ENCODE measurements at regions not wholly inside any gene's neighbourhood (a gene's known extent, or its start where the extent isn't known, plus 50 kb on each side); places are given as distances from the start of the nearest gene placed in this dataset.

DNA sequence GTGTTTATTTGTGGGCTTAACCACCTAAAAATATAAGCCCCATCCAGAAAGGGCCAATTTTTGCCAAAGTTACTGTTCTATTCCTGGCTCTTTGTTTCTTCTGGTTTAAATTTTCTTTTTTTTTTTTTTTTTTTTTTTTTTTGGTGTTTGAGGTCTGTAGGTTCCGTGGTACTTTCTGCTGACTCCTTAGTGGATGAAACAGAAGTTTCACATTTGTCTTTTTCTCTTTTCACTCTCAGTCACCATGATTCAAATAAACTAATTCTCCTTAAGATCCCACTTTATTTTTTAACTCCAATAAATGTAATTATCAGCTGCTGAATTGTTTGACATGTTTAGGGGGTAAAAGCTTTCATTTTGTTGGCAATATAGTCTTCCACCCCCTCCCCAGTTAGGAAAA, 322.3 kb downstream of the CHRM3 start:
- TF ChIP-seq MYC (IDR thresholded peaks at IDR 0.05; ENCODE audit: low read depth, low read length) = no peak
- TF ChIP-seq, protein P1, sequence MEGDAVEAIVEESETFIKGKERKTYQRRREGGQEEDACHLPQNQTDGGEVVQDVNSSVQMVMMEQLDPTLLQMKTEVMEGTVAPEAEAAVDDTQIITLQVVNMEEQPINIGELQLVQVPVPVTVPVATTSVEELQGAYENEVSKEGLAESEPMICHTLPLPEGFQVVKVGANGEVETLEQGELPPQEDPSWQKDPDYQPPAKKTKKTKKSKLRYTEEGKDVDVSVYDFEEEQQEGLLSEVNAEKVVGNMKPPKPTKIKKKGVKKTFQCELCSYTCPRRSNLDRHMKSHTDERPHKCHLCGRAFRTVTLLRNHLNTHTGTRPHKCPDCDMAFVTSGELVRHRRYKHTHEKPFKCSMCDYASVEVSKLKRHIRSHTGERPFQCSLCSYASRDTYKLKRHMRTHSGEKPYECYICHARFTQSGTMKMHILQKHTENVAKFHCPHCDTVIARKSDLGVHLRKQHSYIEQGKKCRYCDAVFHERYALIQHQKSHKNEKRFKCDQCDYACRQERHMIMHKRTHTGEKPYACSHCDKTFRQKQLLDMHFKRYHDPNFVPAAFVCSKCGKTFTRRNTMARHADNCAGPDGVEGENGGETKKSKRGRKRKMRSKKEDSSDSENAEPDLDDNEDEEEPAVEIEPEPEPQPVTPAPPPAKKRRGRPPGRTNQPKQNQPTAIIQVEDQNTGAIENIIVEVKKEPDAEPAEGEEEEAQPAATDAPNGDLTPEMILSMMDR (IDR thresholded peaks at IDR 0.05; ENCODE audit: low read depth, low read length) = no peak
- TF ChIP-seq, protein P2, sequence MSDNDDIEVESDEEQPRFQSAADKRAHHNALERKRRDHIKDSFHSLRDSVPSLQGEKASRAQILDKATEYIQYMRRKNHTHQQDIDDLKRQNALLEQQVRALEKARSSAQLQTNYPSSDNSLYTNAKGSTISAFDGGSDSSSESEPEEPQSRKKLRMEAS (IDR thresholded peaks at IDR 0.05; ENCODE audit: low read depth, low read length) = no peak
- TF ChIP-seq POLR2A (IDR thresholded peaks at IDR 0.05; ENCODE audit: extremely low read depth, insufficient read length) = no peak
- no peak overlapping the region for H3K4me3 ChIP-seq (ENCODE audit: low read depth, low read length)
- no peak for DNase-seq (ENCODE audit: low read depth)

DNA sequence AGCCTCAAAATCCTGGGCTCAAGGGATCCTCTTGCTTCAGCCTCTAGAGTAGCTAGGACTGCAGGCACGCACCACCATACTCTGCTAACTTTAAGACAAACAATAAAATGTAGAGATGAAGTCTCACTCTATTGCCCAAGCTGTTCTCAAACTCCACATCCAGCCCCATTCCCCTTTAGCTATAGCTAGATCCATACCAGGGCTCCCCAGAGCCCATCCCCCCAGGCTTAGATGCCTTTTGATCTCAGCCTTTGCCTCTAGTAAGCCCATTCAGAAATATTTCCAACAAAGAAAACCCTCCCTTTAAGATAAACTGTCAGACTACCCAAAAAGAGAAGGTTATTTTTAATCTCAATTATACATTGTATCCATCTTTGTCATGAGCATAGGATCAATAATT, 325.4 kb downstream of the CHRM3 start:
- DNase-seq (ENCODE audit: low read depth) = no peak
- no peak overlapping the region for H3K4me3 ChIP-seq (ENCODE audit: low read depth, low read length)
- TF ChIP-seq, protein P2 (IDR thresholded peaks at IDR 0.05; ENCODE audit: low read depth, low read length) = no peak
- no peak for TF ChIP-seq MYC (IDR thresholded peaks at IDR 0.05; ENCODE audit: low read depth, low read length)
- TF ChIP-seq, protein P1 (IDR thresholded peaks at IDR 0.05; ENCODE audit: low read depth, low read length) = no peak
- TF ChIP-seq POLR2A (IDR thresholded peaks at IDR 0.05; ENCODE audit: extremely low read depth, insufficient read length) = no peak

DNA sequence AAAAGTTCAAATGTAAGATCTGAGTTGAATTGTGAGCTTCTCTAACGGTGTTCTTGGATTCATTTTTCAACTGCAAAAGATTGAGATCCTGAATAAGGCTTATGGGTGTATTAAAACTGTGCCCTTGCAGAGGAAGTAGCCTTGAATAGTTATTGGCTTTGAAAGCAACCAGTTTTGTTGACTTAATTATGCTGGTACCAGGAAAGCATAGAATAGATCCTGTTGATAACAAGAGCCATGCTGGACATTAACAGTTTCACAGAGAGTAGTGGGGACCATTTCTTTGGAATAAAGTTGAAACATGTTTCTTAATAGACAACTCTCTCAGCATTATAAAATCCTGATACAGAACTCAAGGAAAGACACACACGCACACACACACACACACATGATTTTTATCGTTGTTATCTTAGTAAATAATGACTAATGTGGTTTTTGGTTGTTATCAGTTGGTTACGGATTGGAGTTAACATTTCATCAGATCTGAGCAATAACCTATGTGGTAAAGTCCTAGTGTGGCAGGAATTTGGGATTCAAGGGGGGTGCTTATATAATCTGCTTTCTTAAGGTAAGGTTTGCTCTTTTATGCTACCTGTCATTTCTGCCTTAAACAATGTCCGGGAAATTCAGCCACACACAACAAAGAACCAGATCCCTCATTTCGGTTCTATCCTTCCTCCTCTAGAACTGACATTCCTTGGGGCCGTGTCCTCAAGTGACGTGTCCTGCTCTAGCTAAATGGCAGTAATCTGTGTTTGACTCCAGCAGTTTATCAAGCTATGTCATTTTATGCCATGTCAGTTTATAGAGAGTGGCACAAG, 330.9 kb downstream of the CHRM3 start:
- TF ChIP-seq POLR2A (IDR thresholded peaks at IDR 0.05; ENCODE audit: extremely low read depth, insufficient read length) (no peak), MYC (IDR thresholded peaks at IDR 0.05; ENCODE audit: low read depth, low read length) (no peak)
- TF ChIP-seq, protein P1 (IDR thresholded peaks at IDR 0.05; ENCODE audit: low read depth, low read length) = no peak
- TF ChIP-seq, protein P2 (IDR thresholded peaks at IDR 0.05; ENCODE audit: low read depth, low read length) = no peak
- H3K4me3 ChIP-seq (ENCODE audit: low read depth, low read length) = peak overlapping the region; percentile 89
- DNase-seq (ENCODE audit: low read depth) = peak; percentile 47

DNA sequence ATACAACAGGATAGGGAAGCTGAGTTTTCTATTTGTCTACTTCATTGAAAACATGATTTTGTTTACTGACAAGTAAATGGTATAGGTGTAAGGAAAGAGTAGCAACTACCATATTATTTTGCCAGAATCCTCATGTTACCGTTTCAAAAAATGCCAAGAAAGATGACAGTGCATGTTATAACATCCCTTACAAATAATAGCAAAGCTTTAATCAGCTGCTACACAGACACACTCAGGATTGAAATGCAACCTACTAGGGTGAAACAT, 331.5 kb downstream of the CHRM3 start:
- TF ChIP-seq POLR2A (IDR thresholded peaks at IDR 0.05; ENCODE audit: extremely low read depth, insufficient read length) (no peak), MYC (IDR thresholded peaks at IDR 0.05; ENCODE audit: low read depth, low read length) (no peak)
- TF ChIP-seq, protein P1 (IDR thresholded peaks at IDR 0.05; ENCODE audit: low read depth, low read length) = no peak
- TF ChIP-seq, protein P2 (IDR thresholded peaks at IDR 0.05; ENCODE audit: low read depth, low read length) = no peak
- H3K4me3 ChIP-seq (ENCODE audit: low read depth, low read length) = peak overlapping the region; percentile 89
- no peak for DNase-seq (ENCODE audit: low read depth)

DNA sequence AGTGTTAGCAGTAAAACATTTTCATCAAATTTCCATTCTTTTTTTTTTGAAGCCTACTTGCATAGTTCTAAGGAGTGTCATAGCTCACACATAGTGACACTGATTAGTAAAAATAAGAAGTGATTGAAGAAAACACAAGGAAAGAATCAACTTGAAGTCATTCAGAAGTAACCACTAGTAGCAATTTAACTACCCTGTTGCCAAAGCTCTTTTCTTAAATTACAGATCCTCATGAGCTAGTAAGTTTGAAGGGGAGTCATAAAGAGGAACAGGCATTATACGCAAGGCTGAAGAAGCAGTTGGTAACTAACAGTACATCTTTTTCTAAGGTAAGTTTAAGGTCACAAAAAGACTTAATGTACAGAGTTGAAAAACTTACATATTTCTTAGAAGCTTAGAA, 332.2 kb downstream of the CHRM3 start:
- TF ChIP-seq, protein P2 (IDR thresholded peaks at IDR 0.05; ENCODE audit: low read depth, low read length) = no peak
- TF ChIP-seq MYC (IDR thresholded peaks at IDR 0.05; ENCODE audit: low read depth, low read length) = peak; percentile 33; the same call in 1 of the 2 replicates
- DNase-seq (ENCODE audit: low read depth) = peak; percentile 64
- H3K4me3 ChIP-seq (ENCODE audit: low read depth, low read length) = peak overlapping the region; percentile 89

DNA sequence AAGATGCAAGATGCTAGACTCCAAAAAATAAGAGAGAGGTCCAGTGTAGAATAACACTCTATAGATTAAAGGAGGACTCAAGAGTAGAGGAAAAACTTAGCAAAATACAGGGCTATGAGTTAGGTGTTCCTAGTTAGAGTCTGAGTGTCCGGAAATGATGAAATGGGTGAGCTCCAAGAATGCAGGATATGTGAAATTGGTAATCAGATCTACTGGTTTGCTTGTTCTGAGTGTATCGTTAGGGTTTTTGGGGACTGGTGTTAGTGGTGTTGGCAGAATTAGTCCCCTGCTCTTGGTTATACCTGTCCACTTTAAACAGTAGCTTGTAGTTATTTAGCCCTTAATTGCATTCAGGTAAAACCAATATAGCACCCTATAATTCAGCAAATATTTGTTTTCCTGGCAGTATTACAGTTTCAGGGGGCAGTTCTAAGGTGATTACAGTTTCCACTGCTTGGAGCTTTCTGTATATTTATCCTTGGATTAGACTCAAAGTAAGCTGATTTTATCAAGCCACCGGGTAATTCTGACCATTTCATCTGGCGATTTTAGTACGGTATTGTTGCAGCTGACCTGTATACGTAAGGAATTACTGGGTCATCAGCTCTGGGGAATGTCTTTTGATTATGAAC, 332.7 kb downstream of the CHRM3 start:
- TF ChIP-seq, protein P1 (IDR thresholded peaks at IDR 0.05; ENCODE audit: low read depth, low read length) = no peak
- TF ChIP-seq POLR2A (IDR thresholded peaks at IDR 0.05; ENCODE audit: extremely low read depth, insufficient read length) (no peak), MYC (IDR thresholded peaks at IDR 0.05; ENCODE audit: low read depth, low read length) (no peak)
- TF ChIP-seq, protein P2 (IDR thresholded peaks at IDR 0.05; ENCODE audit: low read depth, low read length) = no peak
- peak; percentile 83 for DNase-seq (ENCODE audit: low read depth)
- peak overlapping the region; percentile 89 for H3K4me3 ChIP-seq (ENCODE audit: low read depth, low read length)
